Loucy (cell line): ENCODE measurements at regions not wholly inside any gene's neighbourhood (a gene's known extent, or its start where the extent isn't known, plus 50 kb on each side); places are given as distances from the start of the nearest gene placed in this dataset.

ENCODE experiments used
- H2AFZ ChIP-seq: fragments of 200-600 bp; sonication (generic); 2 replicates; pipeline ENCODE4 v1.6.0; 2016; ENCODE audit warnings: antibody characterized with exemption, mild to moderate bottlenecking, low read length, moderate library complexity
- H3F3A ChIP-seq: fragments of 200-600 bp; 2 replicates; pipeline ENCODE4 v1.6.0; 2016; ENCODE audit warnings: antibody characterized with exemption, low read depth, mild to moderate bottlenecking
- H3K27me3 ChIP-seq: fragments of 200-600 bp; sonication (generic); 2 replicates; pipeline ENCODE4 v1.6.1; 2014; ENCODE audit warnings: low read length, mild to moderate bottlenecking; ENCODE audit not compliant: insufficient read depth, poor library complexity, severe bottlenecking
- H3K36me3 ChIP-seq: fragments of 200-600 bp; sonication (generic); 2 replicates; pipeline ENCODE4 v1.6.1; 2016; ENCODE audit warnings: low read length; ENCODE audit not compliant: insufficient read depth
- H3K4me1 ChIP-seq: fragments of 200-600 bp; sonication (generic); 2 replicates; pipeline ENCODE4 v1.5.1; 2014; ENCODE audit warnings: low read length, mild to moderate bottlenecking; ENCODE audit not compliant: insufficient read depth, poor library complexity, severe bottlenecking
- H3K4me2 ChIP-seq: fragments of 200-600 bp; sonication (generic); 2 replicates; pipeline ENCODE4 v1.6.0; 2014; ENCODE audit warnings: antibody characterized with exemption, low read length, low read depth, mild to moderate bottlenecking; ENCODE audit not compliant: poor library complexity, severe bottlenecking
- H3K4me3 ChIP-seq: fragments of 200-600 bp; sonication (generic); 2 replicates; pipeline ENCODE4 v1.5.1; 2014; ENCODE audit warnings: low read length, mild to moderate bottlenecking, mixed read lengths; ENCODE audit not compliant: poor library complexity, severe bottlenecking
- H3K79me2 ChIP-seq: fragments of 200-600 bp; sonication (generic); 2 replicates; pipeline ENCODE4 v1.6.1; 2014; ENCODE audit warnings: low read length; ENCODE audit not compliant: insufficient read depth
- H3K9ac ChIP-seq: fragments of 200-600 bp; sonication (generic); 2 replicates; pipeline ENCODE4 v1.6.0; 2014; ENCODE audit warnings: mild to moderate bottlenecking, low read depth, low read length, moderate library complexity; ENCODE audit not compliant: poor library complexity, severe bottlenecking
- H3K9me2 ChIP-seq: fragments of 200-600 bp; sonication (generic); replicated peaks from 2 replicates; pipeline ENCODE4 v1.6.1; 2016; ENCODE audit warnings: low read depth, low read length, mixed read lengths
- H3K9me3 ChIP-seq: fragments of 200-600 bp; sonication (generic); 2 replicates; pipeline ENCODE4 v1.6.1; 2014; ENCODE audit warnings: mild to moderate bottlenecking, antibody characterized with exemption, low read length, low read depth; ENCODE audit not compliant: insufficient read depth
- H4K20me1 ChIP-seq: fragments of 200-600 bp; sonication (generic); 2 replicates; pipeline ENCODE4 v1.6.0; 2014; ENCODE audit warnings: antibody characterized with exemption, low read length, mild to moderate bottlenecking; ENCODE audit not compliant: insufficient read depth, poor library complexity, severe bottlenecking
- EZH2phosphoT487 ChIP-seq: fragments of 200-600 bp; IDR thresholded peaks from 2 replicates; pipeline ENCODE4 v1.6.1; 2018; ENCODE audit warnings: antibody characterized with exemption, mild to moderate bottlenecking, moderate library complexity, borderline replicate concordance
- TF ChIP-seq, protein P1 (sequence below): fragments of 200-600 bp; sonication (generic); conservative IDR thresholded peaks from 2 replicates; pipeline ENCODE4 v1.5.1; 2014; ENCODE audit warnings: mild to moderate bottlenecking, antibody characterized with exemption, low read length

DNA sequence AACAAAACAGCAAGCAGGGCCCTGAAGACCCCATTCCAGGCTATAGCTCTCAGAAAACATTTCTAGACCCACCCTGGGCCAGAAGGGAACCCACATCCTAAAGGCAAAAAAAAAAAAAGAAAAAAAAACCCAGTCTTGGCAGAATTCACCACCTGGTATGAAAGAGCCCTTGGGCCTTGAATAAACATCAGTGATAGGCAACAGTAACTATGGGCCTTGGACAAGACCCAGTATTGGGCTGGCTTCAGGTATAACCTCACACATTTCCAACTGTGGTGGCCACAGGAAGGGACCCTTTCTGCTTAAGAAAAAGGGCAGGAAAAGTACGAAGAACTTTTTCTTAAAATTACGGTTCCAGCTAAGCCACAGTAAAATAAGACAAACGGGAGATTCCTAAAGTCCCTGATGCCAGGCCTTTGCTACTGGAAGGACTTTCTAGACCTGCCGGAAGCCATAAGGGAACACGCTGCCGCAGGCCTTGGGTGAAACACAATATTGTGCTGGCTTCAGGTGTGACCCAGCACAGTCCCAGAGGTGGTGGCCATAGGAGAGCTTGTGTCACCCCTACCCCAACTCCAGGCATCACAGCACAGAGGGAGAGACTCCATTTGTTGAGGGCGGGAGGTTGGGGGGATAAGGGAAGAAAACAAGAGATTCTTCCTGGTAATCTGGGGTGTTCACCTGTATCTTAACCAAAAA lies 505.2 kb upstream of the RGMB start:
- Histone ChIP-seq H3K4me2 (no peak overlapping the region), H3K9me2 (no peaks in the 10 kb centered on the region), H3K27me3 (no peaks in the 10 kb centered on the region), H3K9me3 (no peaks in the 10 kb centered on the region), H3F3A (no peaks in the 10 kb centered on the region), H3K79me2 (no peaks in the 10 kb centered on the region), H3K36me3 (no peaks in the 10 kb centered on the region), H3K9ac (no peak overlapping the region), H2AFZ (no peak overlapping the region), H3K4me3 (no peak overlapping the region), H3K4me1 (no peaks in the 10 kb centered on the region), H4K20me1 (no peaks in the 10 kb centered on the region)
- TF ChIP-seq EZH2phosphoT487 = no peak
- TF ChIP-seq, protein P1, sequence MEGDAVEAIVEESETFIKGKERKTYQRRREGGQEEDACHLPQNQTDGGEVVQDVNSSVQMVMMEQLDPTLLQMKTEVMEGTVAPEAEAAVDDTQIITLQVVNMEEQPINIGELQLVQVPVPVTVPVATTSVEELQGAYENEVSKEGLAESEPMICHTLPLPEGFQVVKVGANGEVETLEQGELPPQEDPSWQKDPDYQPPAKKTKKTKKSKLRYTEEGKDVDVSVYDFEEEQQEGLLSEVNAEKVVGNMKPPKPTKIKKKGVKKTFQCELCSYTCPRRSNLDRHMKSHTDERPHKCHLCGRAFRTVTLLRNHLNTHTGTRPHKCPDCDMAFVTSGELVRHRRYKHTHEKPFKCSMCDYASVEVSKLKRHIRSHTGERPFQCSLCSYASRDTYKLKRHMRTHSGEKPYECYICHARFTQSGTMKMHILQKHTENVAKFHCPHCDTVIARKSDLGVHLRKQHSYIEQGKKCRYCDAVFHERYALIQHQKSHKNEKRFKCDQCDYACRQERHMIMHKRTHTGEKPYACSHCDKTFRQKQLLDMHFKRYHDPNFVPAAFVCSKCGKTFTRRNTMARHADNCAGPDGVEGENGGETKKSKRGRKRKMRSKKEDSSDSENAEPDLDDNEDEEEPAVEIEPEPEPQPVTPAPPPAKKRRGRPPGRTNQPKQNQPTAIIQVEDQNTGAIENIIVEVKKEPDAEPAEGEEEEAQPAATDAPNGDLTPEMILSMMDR = no peak

DNA sequence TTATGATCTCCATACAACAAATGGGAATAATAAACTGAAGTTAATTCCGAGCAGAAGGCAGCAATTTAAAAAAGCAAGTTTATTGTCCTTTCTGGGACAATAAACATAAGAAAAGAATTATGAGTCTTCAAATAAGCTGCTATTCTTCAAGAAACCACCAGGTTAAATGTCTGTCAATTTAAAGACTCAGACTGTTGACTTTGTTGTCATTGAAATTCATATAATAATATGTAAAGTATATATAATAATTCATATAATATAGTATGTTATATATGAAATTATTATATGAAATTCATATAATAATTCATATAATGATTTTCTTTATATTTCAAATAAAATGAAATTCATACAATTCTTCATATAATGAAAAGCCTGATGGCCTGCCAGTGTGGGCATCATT lies 497.5 kb upstream of the RGMB start:
- Histone ChIP-seq H3K9ac (no peak overlapping the region), H3K9me2 (no peaks in the 10 kb centered on the region), H3K27me3 (no peaks in the 10 kb centered on the region), H3F3A (no peaks in the 10 kb centered on the region), H4K20me1 (no peaks in the 10 kb centered on the region), H3K4me2 (no peak overlapping the region), H3K4me3 (no peak overlapping the region), H3K79me2 (no peaks in the 10 kb centered on the region), H3K9me3 (no peaks in the 10 kb centered on the region), H3K36me3 (no peaks in the 10 kb centered on the region), H3K4me1 (no peaks in the 10 kb centered on the region), H2AFZ (no peak overlapping the region)
- TF ChIP-seq, protein P1 = no peak
- TF ChIP-seq EZH2phosphoT487 = no peak

DNA sequence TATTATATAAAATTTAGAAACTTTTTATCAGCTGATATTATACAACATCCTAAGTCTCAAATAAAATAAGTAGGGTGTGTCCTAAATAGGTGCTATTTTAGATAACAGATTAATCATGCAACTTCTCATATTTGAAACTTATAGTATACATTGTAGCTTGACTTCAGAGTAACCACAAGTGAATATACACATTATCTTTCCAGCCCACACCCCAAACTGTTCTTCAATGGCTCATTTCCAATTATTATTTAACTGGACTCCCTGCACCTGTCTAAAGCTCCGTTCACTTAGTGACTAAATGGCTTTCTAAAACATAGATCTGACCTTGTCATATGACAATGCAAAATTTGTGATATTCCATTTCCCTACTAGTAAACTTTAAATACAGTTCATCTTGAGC lies 490.9 kb upstream of the RGMB start:
- H3K9me2 ChIP-seq = no peaks in the 10 kb centered on the region
- no peaks in the 10 kb centered on the region for H3K9me3 ChIP-seq
- H3F3A ChIP-seq = no peaks in the 10 kb centered on the region
- H3K9ac ChIP-seq = no peak overlapping the region
- no peak overlapping the region for H2AFZ ChIP-seq
- H3K4me1 ChIP-seq = no peaks in the 10 kb centered on the region
- TF ChIP-seq, protein P1 = no peak
- TF ChIP-seq EZH2phosphoT487 = no peak
- no peak overlapping the region for H3K4me3 ChIP-seq
- no peaks in the 10 kb centered on the region for H3K79me2 ChIP-seq
- H3K27me3 ChIP-seq = no peaks in the 10 kb centered on the region
- H3K36me3 ChIP-seq = no peaks in the 10 kb centered on the region
- H3K4me2 ChIP-seq = no peak overlapping the region
- H4K20me1 ChIP-seq = no peaks in the 10 kb centered on the region
